Medulla oblongata (tissue), 1 donor: ENCODE measurements at regions not wholly inside any gene's neighbourhood (a gene's known extent, or its start where the extent isn't known, plus 50 kb on each side); places are given as distances from the start of the nearest gene placed in this dataset.

Experiments used
- DNase-seq: peaks from one replicate; pipeline ENCODE4 v3.0.0-alpha.2; 2015; ENCODE audit errors: extremely low spot score

DNA sequence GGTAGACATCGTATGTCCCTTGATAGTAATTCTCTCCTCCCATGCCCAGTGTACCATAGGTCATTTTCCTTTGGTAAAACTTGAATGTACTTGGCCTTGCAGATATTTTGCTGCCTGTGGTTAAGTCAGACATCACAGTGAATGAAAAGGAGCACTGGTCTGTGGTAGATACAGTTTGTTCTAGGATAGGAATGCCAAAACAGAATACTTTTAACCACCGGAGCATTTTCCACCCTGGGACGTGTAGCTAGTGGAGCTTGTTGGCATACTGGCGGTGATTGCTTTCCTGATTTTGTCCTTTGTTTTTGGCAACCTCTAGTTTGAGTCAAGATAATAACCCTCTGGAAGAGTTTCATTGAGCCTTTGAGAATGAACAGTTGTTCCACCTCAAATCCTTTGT is 92.0 kb upstream of the BMPER start:
- no peak for DNase-seq

DNA sequence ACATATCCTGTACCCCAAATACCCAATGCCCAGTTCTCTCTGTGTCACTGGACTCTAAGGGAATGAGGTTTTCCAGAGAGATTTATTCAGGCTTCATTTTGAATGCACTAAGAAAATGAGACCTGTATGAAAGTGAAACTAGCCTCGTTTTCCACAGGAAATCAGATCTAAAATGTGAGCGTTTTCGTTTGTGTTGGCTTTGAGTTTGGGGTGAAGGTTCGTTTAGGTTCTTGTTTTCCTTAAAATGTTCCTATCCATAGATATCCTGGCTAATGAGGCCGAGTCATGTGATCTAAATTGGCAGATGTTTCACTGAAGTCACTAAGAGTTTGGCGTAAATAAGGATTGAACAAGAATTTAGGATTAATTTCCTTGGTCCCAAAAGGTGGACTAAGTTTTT is 90.9 kb upstream of the BMPER start:
- DNase-seq = no peak

DNA sequence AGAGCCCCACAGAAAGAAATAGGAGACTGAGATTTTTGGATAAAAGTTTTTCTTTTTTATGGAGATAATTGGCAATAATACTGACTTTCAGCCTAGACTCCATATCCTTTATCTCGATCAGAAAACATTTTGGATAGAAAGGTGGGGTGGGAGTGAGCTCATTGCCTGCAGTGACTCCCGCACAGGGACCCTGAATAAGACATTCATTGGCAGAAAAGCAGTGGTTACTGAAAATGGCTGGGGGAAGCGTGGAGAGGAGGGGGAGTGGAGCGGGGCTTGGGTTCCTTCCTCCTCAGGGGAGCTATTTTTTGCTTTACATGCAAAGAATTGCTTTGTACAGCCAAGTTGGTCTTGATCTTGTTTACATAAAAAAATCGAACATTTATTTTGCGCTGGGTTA is 90.4 kb upstream of the BMPER start:
- DNase-seq = no peak

DNA sequence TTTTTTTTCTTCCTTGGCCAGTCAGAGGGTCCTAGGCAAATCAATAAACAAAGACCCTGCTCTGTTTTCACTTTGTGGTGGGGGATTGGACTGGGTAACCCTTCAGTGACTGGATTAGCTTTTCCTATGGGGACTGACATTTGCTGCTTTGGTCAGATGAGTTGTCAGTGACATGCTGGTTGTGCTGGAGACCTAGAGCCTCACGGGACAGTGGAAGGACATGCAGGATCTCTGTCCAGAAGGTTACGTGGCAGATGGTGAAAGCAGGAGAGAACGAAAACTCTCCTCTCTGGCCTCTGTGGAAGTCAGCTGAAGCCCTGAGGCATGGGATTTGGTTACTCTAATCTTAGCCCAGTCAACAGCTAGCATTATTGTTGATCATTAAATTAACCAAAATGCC is 90.0 kb upstream of the BMPER start:
- DNase-seq = no peak

DNA sequence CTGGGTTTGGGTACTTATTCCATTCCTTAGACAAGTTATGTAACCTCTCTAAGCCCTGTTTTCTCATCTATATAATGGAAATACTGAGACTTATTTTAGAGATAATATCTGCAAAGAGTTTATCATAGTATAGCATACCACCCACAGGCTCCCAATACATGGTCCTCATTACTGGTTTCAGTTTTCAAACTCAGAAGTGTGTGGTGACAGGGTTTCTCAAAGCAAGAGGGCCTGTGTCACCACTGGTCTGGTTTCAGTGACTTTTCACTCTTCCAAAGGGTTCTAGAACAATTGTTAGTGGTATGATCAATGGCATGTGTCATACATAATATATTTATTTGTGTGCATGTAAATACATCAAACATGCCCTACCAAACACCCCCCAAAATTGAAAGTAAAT is 89.2 kb upstream of the BMPER start:
- no peak for DNase-seq

DNA sequence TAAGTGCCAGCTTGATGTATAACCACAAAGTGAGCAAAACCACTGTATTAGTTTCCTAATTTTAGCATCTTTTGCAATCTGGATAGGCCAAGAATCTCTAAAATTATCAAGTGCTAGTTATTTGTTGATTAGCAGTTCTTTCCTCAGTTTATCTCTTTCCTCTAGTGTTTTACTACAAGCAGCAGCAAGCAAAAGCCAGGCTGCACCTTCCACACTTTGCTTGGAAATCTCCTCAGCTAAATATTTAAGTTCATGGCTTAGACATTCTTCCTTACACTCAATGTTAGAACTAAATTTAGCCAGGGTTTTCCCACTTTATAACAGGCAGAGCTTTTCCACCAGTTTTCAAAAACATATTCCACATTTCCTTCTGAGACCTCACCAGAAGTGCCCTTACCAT is 85.7 kb upstream of the BMPER start:
- no peak for DNase-seq

DNA sequence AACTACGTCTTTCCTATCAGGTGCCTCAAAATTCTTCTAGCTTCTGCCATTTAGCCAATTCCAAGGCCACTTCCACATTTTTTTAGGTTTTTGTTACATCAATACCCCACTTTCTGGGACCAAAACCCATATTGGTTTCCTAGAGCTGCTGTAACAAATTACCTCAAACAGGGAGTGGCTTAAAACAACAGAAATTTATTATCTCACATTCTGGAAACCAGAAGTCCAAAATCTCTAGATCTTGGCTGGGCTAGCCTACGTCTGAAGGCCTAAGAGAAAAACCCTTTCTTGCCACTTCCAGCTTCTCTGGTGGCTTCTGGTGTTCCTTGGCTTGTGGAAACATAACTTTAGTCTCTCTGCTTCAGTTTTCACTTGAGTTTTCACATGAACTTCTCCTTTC is 85.1 kb upstream of the BMPER start:
- no peak for DNase-seq

DNA sequence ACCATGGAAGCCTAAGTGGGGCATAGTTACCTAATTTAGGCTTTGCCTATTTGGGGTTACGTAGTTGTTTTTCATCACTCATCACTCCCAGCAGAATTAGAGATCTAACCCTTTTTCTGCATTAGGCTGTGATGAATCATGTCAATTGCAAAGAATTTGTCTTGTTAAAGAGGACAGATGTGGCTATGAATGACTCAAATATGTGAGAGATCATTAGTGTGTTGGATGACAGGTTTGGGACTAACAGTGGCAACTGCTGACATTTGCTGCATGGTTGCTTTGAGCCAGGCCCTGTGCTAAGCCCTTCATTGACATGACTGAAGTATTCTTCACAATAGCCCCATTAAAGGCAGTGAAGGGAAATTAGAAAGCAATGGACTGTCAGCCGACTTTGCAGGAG is 83.4 kb upstream of the BMPER start:
- DNase-seq = no peak

DNA sequence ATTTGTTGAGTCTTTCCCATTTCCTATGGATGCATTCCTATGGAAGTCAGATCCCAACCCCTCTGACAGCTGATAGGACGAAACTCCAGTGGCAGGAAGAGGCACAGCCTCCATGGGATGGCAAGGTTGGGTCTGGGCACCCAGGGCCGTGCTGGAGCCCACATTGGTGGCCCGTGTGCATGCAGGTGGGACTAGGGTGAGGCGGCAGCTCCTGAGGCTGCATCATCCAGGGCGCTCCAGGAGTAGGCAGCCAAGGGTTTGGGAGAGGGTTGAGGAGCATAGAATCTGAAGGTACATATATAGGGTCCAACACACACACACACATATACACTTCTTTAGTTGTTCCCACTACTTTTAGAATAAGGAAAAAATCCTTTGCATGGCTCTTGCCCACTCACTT is 81.4 kb upstream of the BMPER start:
- no peak for DNase-seq

DNA sequence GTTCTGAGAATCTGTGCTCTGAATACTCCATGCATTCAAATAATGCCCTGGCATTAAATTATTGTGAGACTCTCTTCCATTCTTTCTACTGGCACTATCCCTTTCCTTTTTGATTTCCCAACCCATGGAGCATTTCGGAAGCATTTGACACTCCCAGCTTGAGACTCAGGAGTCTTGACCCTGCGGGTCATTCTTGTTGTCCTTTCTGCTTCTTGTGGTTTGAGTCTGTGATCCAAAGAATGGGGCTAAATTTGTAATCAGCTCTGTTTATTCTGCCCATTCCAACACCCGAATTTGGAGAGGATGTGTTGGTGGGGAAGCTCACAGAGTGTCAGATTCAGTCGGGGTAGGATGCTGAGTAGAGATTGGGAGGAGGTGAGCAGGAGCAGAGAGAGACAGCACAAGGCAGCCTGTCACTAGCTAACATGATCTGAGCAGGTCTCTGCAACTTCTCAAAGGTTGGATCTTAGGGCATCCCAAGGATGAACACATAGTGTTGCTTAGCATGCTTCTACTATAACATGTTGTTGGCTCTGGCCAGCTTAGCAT is 80.4 kb upstream of the BMPER start:
- DNase-seq = no peak

DNA sequence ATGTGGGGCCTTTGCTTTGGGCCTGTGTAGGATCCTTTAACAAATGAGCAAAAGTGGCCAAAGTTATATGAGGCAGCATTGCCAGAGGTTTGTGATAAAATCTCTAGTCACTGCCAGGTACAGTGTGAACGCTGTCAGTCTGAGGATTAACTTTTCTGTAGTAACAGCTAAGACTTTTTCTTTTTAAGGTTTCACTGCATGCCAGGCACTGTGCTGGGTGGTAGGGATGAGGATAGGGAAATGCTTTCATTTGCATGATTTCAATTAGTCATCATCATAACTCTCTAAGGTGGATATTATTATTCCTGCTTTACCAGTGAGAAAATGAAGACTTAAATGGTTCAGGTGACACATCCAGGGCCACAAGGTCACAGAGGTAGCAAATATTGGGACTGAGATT is 79.7 kb upstream of the BMPER start:
- DNase-seq = no peak

DNA sequence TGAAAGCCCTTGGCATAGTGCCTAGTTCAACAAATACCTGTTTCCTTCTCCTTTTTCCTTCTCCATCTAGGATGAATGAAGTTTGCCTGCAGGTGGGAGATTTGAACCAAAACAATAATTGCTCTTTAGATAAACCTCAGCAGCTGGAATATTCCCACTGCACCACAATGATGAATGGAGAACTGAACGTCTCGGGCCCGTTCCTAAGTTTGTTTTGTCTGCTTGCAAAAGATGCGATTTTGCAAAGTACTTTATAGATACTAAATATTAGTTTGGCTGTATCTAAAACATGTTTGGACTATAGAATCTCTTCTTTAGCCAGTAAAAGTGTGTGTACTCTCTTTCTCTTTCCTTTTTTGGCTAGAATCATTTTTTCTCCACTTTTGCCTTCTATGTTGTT is 75.8 kb upstream of the BMPER start:
- DNase-seq = no peak

DNA sequence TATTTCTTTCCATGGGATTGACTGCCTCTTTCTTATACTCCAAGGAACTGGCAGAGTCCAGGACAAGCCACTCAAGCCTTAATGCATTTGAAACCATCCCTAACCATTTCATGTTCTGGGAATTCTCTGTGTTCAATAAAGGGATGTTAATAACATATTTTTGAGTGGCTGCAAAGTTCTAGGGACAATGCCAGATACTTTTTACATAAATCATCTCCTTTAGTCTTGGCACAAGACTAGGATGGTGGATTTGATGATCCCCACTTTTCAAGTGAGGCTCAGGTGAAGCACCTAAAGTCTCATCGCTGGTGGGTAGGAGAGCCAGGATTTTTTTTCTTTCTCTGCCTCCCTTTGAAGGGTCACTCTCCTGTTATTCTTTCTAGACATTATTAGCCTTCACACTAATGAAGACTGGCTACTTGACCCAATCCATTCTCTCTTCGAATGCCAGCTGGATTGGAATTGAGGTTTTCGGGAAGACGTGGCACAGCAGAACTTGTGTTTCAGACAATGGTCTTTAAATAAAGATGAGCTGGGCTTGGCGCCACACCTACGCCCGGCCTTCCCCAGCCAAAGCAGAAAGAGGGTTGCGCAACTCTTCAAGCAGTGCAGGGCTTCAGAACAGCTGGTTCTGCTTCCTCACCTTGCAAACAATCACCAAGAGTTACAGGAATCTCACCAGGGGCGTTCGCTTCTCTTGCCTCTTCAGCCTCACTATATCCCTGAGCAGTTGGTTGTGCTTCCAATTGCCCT is 73.8 kb upstream of the BMPER start:
- no peak for DNase-seq

DNA sequence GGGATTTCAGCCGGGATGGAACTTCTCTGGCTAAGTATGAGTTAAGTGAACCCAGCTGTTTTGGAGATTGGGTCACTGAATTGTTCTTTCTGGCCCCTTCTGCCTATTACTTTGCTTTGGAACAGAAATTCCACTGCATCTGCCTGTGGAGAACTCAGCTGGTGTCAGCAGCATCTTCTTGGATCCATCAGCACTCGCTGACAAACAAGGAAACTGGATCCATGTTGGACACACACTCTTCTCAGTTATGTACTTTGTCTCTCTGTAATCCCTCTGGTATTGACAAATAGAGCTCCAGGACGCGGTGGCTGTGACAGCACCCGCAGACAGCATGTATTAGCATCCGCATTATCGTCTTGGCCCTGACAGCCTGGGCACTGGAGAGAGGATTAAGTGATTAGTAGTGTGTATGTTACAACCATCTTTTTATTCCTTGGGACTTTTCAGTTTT is 73.0 kb upstream of the BMPER start:
- DNase-seq = no peak

DNA sequence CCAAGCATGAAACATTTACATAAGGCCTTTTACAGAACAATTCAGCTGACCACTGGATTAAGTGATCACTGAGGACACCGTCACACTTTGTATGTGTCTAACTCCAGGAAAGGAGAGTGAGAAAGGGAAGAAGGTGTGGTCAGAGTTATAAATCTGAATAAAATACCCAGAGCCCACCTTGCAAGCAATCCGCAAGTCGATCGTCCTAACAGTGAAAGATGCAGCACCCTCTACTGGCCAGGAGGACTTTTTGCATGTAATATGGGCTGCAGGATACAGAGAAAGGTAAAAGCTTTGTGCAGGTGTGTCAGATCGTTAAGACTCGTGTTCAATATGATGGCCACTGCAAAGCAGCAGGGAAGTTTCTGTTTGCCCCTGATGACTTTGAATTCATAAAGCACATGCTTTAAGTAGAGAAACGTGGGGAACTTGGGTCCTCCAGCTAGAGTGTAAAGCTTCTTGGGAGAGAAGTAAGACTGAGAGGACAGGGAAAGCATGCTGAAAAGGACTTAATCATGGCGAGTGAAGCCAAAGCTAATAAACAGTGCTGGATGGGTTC is 68.5 kb upstream of the BMPER start:
- no peak for DNase-seq

DNA sequence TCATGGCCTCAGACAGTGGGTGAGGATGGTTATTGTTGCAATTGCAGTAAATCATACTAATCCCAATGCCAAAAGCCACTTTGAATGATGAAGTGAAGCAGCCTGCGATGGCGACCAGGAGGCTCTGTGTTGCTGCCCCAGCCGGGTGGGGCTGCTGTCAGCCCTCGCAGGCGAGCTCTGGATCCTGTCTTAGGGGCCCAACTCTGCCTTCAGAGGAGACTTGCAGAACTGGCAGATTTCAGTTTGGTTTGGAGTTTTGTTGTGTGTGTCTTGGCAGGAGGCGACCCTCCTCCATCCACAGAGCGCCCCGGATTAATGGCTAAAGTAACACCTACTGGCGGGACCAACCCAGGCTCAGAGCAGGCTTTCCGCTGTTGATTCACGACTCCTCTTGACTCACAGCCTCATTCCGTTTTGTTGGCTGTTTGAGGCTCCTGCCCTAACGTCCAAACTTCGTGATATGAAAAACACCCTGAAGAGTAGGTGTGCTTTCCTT is 67.9 kb upstream of the BMPER start:
- DNase-seq = no peak

DNA sequence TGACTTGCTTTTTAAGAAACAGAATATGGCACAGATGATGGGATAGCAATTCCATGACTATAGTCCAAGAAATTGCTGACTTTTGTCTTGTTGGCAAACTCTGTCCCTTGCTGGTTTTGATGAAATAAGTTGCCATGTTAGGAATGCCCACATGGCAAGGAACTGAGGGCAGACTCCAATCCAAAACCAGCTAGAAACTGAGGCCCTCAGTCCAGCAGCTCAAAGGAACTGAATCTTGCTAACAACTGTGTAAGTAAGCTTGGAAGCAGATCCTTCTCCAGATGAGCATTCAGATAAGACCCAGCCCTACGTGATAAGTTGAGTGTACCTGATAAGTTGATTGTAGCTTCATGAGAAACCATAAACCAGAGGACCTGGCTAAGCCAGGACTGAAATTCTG is 64.3 kb upstream of the BMPER start:
- no peak for DNase-seq

DNA sequence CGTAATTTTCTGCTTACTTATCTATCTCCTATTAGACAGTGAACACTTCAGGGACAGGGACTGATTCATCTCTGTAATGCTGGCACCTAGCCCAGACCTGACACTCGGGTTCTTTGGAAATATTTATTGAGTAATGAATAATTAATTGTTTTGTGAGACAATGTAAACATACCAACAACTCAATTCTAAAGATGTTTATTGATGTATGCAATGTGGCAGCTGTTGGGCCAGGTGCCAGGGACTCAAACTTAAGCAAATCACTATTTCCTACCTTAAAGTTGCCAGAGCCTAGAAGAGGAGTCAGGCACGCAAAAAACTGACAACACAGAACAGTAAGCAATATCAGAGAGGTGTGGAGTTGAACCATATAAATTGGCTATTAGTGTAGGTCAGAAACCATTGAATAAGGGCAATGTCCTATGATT is 63.6 kb upstream of the BMPER start:
- DNase-seq = no peak

DNA sequence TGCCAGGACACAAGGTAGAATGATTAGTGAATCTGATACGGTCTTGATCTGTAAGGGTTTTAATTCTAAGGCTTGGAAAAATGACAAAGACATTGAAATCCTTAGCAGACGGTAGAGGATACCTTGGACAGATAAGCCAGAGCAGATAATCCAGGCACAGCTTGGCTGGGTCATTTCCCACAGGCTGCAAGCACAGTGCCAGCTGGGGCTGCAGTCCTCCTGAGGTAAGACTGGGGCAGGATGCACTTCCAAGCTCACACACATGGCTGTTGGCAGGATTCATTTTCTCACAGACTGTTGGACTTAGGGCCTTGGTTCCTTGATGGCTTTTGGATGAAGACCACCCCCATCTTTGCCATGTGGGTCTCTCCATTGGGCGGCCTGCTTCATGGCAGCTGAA is 63.2 kb upstream of the BMPER start:
- no peak for DNase-seq

DNA sequence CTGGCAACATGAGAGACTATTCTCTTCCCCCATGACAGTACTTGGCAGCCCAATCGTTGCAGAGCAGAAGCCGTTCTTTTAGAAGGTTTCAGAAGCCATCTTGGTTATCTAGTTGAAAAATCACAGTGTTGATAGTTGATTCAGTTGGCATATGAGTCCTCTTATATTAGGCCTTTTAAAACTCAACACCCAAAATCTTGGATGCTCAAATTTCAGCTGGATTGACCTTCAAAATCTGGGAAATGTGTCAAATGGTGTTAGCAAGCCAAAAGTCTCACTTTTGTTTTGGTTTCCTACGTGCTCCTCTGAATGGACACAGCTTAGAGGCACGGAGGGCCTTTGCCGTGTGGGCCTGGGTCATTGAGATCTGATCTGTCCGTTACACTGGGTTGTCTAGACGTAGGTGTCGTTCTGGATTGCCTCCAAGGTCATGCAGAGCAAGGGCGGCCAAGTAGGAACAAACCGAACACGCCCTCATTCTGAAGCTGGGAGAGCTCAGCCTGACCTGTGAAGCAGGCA is 59.3 kb upstream of the BMPER start:
- no peak for DNase-seq

DNA sequence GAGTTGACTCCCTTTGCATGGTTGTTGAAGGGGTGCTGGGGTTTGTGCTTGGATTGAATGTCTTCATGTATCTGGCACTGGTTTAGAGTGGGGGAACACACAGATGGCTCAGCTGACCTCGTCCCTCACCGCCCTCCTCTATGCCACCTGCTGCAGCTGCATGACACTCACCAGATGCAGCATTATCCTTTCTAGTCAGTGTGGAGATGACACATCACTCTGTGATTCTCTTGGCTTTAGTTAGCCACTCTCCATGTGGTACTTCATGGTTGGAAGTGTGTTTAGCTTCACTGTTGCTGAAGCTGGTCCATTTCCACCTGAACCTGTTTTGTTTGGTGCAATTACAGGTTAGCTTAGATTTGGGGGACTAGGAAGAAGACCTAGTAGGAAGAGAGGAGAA is 56.3 kb upstream of the BMPER start:
- no peak for DNase-seq

DNA sequence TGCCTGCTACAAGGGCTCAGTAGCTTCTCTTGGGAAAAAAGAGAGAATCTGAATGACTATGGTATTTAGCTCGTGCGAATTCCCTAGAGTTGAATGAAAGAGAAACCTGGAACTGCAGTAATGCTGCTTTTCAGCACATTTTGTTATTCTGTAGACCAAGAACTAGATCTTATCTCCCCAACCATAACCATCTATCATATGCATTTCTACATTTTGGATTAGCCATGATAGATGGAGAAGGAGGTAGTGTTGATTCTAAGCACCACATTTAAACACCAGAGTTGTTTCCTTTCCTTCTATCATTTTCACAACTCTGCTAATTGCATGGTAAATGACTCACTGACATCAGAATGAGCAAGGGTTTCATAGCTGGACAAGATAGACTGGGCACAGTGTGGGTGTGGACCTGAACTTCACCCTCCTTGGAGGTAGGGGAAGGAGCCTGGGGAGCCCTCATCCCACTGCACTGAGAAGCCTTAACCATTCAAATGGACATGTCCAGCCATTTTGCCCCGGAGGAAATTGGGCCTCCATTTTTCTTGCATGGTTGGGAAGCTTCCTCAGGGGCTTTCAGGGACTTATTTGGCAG is 55.3 kb upstream of the BMPER start:
- no peak for DNase-seq

DNA sequence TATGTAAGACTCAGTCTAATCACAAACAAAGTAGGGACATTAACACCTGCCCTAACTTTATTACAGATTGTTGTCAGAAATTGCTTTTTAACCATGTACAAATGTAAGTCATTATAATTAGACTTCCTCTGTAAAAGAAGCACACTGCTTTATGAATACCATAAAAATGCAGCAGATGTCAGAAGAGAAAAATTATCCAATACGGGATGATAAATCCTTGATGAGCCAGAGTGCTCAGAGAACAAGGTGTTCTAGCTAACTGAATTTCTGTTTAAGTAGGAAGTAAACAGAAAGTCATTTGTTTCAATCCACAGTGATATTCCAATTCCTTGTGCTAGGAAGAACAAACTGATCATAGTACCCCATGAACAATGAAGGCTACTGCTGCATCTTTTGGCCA is 54.6 kb upstream of the BMPER start:
- no peak for DNase-seq
